NCI-H345 treated with DMSO at 0.1 percent for 48 hours (cell line): ENCODE measurements at regions not wholly inside any gene's neighbourhood (a gene's known extent, or its start where the extent isn't known, plus 50 kb on each side); places are given as distances from the start of the nearest gene placed in this dataset.

ENCODE experiments used
- DNase-seq: peaks from one replicate; lab custom pipeline; 2025; ENCODE audit not compliant: unreplicated experiment; lab: John Stamatoyannopoulos, UW

GRCh38 chr16:86632206-86632605 is 53.9 kb downstream of the FOXL1 start:
- no peak for DNase-seq

- no peak for DNase-seq
Measured at GRCh38 chr16:86632944-86633343, 54.6 kb downstream of the FOXL1 start.

GRCh38 chr16:86634292-86634691 is 55.9 kb downstream of the FOXL1 start:
- no peak for DNase-seq

GRCh38 chr16:86635176-86635876 is 57.0 kb downstream of the FOXL1 start:
- no peak for DNase-seq

- DNase-seq, result no peak
Measured at GRCh38 chr16:86635926-86636325, 57.6 kb downstream of the FOXL1 start.

GRCh38 chr16:86637744-86638143 is 59.4 kb downstream of the FOXL1 start:
- no peak for DNase-seq

- no peak for DNase-seq
Measured at GRCh38 chr16:86638642-86639041, 60.3 kb downstream of the FOXL1 start.

- DNase-seq, result no peak
Measured at GRCh38 chr16:86639354-86639753, 61.0 kb downstream of the FOXL1 start.

GRCh38 chr16:86640265-86640843 is 62.0 kb downstream of the FOXL1 start:
- DNase-seq, result no peak

- no peak for DNase-seq
Measured at GRCh38 chr16:86642087-86642486, 63.7 kb downstream of the FOXL1 start.

GRCh38 chr16:86643671-86644070 is 65.3 kb downstream of the FOXL1 start:
- DNase-seq, result no peak

GRCh38 chr16:86647561-86647960 is 69.2 kb downstream of the FOXL1 start:
- no peak for DNase-seq

GRCh38 chr16:86649875-86650274 is 71.5 kb downstream of the FOXL1 start:
- DNase-seq, result no peak

- no peak for DNase-seq
Measured at GRCh38 chr16:86651013-86651627, 72.8 kb downstream of the FOXL1 start.

GRCh38 chr16:86651823-86652222 is 73.5 kb downstream of the FOXL1 start:
- no peak for DNase-seq

- DNase-seq, result no peak
Measured at GRCh38 chr16:86653285-86654006, 75.1 kb downstream of the FOXL1 start.

- DNase-seq, result no peak
Measured at GRCh38 chr16:86657972-86658371, 79.6 kb downstream of the FOXL1 start.

- DNase-seq, result no peak
Measured at GRCh38 chr16:86660623-86661022, 82.3 kb downstream of the FOXL1 start.

GRCh38 chr16:86661706-86662105 is 83.4 kb downstream of the FOXL1 start:
- no peak for DNase-seq

GRCh38 chr16:86662195-86662594 is 83.8 kb downstream of the FOXL1 start:
- DNase-seq, result no peak

GRCh38 chr16:86662740-86663139 is 84.4 kb downstream of the FOXL1 start:
- no peak for DNase-seq
